AG10803 (cell line): ENCODE measurements at regions not wholly inside any gene's neighbourhood (a gene's known extent, or its start where the extent isn't known, plus 50 kb on each side); places are given as distances from the start of the nearest gene placed in this dataset.

ENCODE experiments used
- DNase-seq: peaks from one replicate; pipeline ENCODE4 v3.0.0; 2010; ENCODE audit warnings: low read depth
- H3K4me3 ChIP-seq: 2 replicates; pipeline ENCODE4 v1.5.1; 2011; ENCODE audit warnings: mild to moderate bottlenecking, low read length, control low read depth
- CTCF ChIP-seq: conservative IDR thresholded peaks from 2 replicates; pipeline ENCODE4 v1.5.1; 2011; ENCODE audit warnings: mild to moderate bottlenecking, low read length, control low read depth, inconsistent platforms

- no peak overlapping the region for H3K4me3 ChIP-seq
- TF ChIP-seq CTCF, result no peak
- DNase-seq, result no peak
Measured at GRCh38 chr12:46468813-46469212, 96.2 kb upstream of the SLC38A2 start.

GRCh38 chr12:46468160-46468559 lies 95.6 kb upstream of the SLC38A2 start:
- TF ChIP-seq CTCF, result no peak
- no peak for DNase-seq
- no peak overlapping the region for H3K4me3 ChIP-seq

- H3K4me3 ChIP-seq, result no peak overlapping the region
- no peak for DNase-seq
- no peak for TF ChIP-seq CTCF
Measured at GRCh38 chr12:46465307-46465706, 92.7 kb upstream of the SLC38A2 start.

DNA sequence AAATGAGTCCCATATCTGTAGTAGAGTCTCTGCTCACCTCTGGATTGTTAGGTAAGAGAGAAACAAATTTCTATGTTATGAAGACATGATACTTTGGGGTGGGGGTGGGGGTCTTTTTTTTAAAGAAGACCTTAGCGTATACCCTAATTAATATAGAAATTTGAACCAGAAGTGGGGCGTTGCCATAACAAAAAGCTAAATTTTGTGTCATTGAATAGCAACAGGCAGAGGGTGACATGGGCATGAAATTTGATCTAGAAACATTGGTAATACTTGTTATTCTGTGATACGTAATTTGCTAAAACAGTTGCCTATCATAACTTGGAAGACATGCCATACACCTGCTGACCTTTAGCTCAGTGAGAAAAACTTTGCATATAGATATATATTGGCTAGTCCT lies 92.3 kb upstream of the SLC38A2 start:
- no peak overlapping the region for H3K4me3 ChIP-seq
- DNase-seq, result no peak
- TF ChIP-seq CTCF, result no peak

DNA sequence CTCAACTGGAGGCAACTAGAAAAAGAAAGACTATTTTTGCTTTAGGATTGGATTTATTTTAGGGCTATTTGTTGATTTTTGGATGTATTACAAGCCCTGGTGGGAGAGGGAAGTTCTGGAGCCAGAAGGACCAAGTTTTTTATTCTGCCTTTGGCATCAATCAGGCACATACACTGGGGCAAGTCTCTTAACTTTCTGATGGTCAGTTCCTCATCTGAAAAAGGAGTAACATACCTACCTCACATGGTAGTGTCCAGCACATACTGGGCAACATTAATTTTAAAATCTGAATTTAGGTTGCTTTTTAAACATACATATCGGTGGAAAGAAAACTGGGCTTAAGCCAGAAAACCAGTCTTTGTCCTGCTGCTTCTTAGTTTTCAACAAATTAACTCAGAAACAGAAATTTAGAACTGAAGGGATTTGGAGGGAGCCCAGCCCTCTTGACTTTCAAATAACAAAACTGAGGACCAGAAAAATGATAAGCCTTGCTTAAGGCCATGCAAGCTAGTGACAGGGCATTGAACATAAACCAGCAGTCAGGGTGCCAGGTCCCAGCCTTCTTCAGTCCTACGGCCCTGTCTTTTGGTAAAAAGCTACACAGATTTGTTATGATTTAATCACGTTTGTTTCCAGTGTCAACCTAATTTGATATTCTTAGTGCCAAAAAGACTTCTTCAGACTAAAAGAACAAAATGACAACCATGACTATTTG lies 90.2 kb upstream of the SLC38A2 start:
- no peak for DNase-seq
- TF ChIP-seq CTCF, result no peak
- no peak overlapping the region for H3K4me3 ChIP-seq

DNA sequence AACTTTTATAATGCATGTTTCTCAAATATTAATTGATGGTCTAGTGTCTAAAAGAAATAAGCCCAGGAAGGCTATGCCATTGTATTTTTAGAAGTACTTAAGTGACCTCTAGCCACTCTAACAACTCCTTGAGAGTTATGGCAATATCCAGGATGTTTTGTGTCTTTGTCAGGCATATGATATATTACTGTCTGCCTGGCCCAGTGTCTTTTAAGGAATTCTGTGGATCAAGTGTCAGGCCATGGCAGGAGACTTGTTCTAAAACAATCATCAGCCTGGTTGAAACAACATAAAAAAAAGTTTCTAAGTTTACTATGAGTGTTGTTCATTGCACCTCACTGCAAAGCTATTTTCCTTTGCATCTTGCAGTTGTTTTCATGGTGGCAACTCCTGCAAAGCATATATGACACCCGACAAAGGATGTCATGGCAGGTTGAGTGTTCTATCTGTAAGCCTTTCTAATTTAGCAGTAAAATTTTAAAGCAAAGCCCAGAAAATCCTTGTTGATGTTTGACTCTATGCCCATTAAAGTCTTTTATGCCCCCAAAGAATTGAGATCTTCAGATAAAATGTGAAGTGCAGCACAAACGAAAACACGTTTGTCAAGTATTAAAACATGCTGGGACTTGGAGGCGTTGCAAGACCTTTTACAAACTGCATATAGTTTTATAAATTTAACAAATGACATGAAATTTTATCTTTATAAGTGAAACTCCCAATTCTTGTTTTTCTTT lies 89.5 kb upstream of the SLC38A2 start:
- H3K4me3 ChIP-seq, result no peak overlapping the region
- no peak for DNase-seq
- TF ChIP-seq CTCF, result no peak

DNA sequence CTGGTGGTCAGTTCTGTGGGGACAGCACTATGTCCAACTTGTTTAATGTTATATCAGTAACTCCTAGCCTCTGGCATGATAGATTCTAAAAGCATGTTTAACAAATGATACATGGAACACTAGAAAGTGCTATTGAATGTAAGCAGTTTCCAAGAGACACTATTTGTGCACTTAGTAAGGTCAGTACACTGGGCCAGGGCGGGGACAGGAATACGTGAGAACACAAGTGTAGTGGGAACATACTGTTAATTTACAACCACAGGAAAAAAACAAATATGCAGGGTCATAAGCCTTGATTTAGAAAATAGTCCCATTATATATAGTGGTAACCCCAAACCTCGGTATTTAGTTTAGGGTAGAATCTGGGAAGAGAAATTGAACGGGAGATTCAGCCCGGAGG lies 88.9 kb upstream of the SLC38A2 start:
- TF ChIP-seq CTCF, result no peak
- DNase-seq, result no peak
- no peak overlapping the region for H3K4me3 ChIP-seq
